HL-60 (cell line): ENCODE measurements at regions not wholly inside any gene's neighbourhood (a gene's known extent, or its start where the extent isn't known, plus 50 kb on each side); places are given as distances from the start of the nearest gene placed in this dataset.

Experiments used
- CTCF ChIP-seq: IDR thresholded peaks from one replicate; pipeline ENCODE4 v1.5.1; 2011; ENCODE audit warnings: low read length, control low read depth, inconsistent platforms; ENCODE audit not compliant: insufficient read depth
- GABPA ChIP-seq: IDR thresholded peaks from 2 replicates; pipeline ENCODE4 v1.6.1; 2012; ENCODE audit warnings: low read depth
- POLR2AphosphoS5 ChIP-seq: IDR thresholded peaks from 2 replicates; pipeline ENCODE4 v1.6.1; 2012; ENCODE audit warnings: low read depth
- REST ChIP-seq: IDR thresholded peaks from 2 replicates; pipeline ENCODE4 v1.6.1; 2012; ENCODE audit warnings: low read depth; ENCODE audit not compliant: insufficient replicate concordance

- TF ChIP-seq CTCF (no peak), POLR2AphosphoS5 (no peak), REST (no peak), GABPA (no peak)
Observed at GRCh38 chr18:62458868-62459716, 63.7 kb upstream of the ZCCHC2 start.
